ENCODE measurements at regions not wholly inside any gene's neighbourhood (a gene's known extent, or its start where the extent isn't known, plus 50 kb on each side); places are given as distances from the start of the nearest gene placed in this dataset.

DNA sequence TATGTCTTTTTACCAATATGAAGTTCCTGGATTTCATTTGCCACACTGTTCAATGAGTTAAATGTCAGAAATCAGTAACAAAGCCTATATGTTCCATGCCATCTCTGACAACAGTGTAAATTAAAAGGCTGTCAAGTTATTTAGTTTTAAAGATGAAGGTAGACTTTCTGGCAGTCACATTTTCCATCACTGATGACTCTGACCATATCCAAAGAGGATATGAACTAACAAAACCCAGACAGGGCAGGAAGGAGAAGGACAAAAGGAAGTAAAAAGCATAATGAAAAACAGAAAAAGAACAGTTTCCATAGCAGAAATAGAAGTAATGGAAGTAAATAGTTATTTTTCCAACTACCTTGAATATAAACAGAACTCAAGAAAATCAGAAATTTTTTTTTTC is 242.3 kb downstream of the UBE3D start:
- DNase-seq (ENCODE audit: low read depth, low spot score) (no peak), ATAC-seq (no peak)
- no peak for TF ChIP-seq JUND (IDR thresholded peaks at IDR 0.05)
- TF ChIP-seq, protein P1, sequence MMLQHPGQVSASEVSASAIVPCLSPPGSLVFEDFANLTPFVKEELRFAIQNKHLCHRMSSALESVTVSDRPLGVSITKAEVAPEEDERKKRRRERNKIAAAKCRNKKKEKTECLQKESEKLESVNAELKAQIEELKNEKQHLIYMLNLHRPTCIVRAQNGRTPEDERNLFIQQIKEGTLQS (IDR thresholded peaks at IDR 0.05), result no peak
- TF ChIP-seq RAD21 (IDR thresholded peaks at IDR 0.05; ENCODE audit: low read depth), result no peak
- no peak for TF ChIP-seq YY1 (IDR thresholded peaks at IDR 0.05; ENCODE audit: extremely low read depth, insufficient replicate concordance, low read depth, low read length)
- TF ChIP-seq SRF (IDR thresholded peaks at IDR 0.05; ENCODE audit: low read depth), result no peak
- TF ChIP-seq ELF1 (IDR thresholded peaks at IDR 0.05; ENCODE audit: borderline replicate concordance, low read depth), result no peak
- TF ChIP-seq CEBPB (IDR thresholded peaks at IDR 0.05; ENCODE audit: low read depth), result no peak
- TF ChIP-seq, protein P2, sequence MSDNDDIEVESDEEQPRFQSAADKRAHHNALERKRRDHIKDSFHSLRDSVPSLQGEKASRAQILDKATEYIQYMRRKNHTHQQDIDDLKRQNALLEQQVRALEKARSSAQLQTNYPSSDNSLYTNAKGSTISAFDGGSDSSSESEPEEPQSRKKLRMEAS (IDR thresholded peaks at IDR 0.05), result no peak
- TF ChIP-seq ZFX (IDR thresholded peaks at IDR 0.05), result no peak
- no peak for TF ChIP-seq SIN3A (IDR thresholded peaks at IDR 0.05; ENCODE audit: low read depth)
- no peak for TF ChIP-seq EZH2 (IDR thresholded peaks at IDR 0.05)
- TF ChIP-seq EGR1 (IDR thresholded peaks at IDR 0.05; ENCODE audit: low read depth), result no peak
- no peak for TF ChIP-seq CBX3 (IDR thresholded peaks at IDR 0.05; ENCODE audit: low read depth)
- POLR2A ChIA-PET, result no interaction called here
- intact Hi-C loops (cut with micrococcal nuclease), result no loop called here
- Histone ChIP-seq H3K9ac (ENCODE audit: low read length) (no peak overlapping the region), H3K27me3 (ENCODE audit: insufficient read depth, low read length) (no peaks in the 10 kb centered on the region), H4K20me1 (ENCODE audit: insufficient read depth) (no peaks in the 10 kb centered on the region), H3K4me3 (replicated peaks in 1 of 2; ENCODE audit: low read depth in 1 of 2, low read length in 2 of 2) (no peak overlapping the region), H3K36me3 (ENCODE audit: control insufficient read depth in 1 of 2, insufficient read depth in 2 of 2, low read length in 2 of 2) (no peaks in the 10 kb centered on the region), H3K27ac (ENCODE audit: low read depth, low read length) (no peak overlapping the region), H3K4me2 (ENCODE audit: low read length) (no peak overlapping the region), H2AFZ (ENCODE audit: low read depth, low read length, poor library complexity, severe bottlenecking) (no peak overlapping the region), H3K4me1 (ENCODE audit: control insufficient read depth in 1 of 2, insufficient read depth in 2 of 2, low read length in 2 of 2) (no peaks in the 10 kb centered on the region), H3K9me3 (ENCODE audit: control insufficient read depth in 1 of 2, insufficient read depth in 1 of 2, low read depth in 1 of 2, low read length in 2 of 2) (no peaks in the 10 kb centered on the region), H3K9me2 (ENCODE audit: insufficient read depth) (no peaks in the 10 kb centered on the region), H3K79me2 (ENCODE audit: insufficient read depth, low read length) (no peaks in the 10 kb centered on the region)
- CTCF ChIA-PET, result no interaction called here
- no TSS peak for BruUV-seq (replicated peaks)
- RAD21 ChIA-PET (ENCODE audit: low non-redundant PET in 1 of 2, low total read pairs in 2 of 2, uncharacterized antibody in 2 of 2, unreplicated experiment in 2 of 2), result no interaction called here

DNA sequence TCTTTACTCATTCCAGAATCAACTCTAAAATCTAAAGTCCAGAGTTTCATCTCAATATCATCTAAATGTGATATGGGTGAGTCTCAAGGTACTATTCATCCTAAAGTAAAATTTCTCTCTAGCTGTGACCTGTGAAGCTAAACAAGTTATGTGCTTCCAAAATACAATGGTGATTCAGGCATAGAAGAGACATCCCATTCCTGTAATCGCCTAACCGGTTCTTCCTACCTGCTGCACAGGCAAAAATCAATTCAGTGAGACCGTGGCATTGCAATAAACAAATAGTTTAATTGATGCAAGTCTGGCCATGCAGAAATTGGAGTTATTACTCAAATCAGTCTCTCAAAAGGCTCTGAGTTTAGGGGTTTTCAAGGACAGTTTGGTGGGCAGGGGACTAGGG is 232.8 kb downstream of the UBE3D start:
- no peak overlapping the region for H3K27ac ChIP-seq (ENCODE audit: low read depth, low read length)
- CTCF ChIA-PET, result no interaction called here
- no peaks in the 10 kb centered on the region for H3K79me2 ChIP-seq (ENCODE audit: insufficient read depth, low read length)
- H3K4me1 ChIP-seq (ENCODE audit: control insufficient read depth in 1 of 2, insufficient read depth in 2 of 2, low read length in 2 of 2), result no peaks in the 10 kb centered on the region
- H4K20me1 ChIP-seq (ENCODE audit: insufficient read depth), result no peaks in the 10 kb centered on the region
- no peaks in the 10 kb centered on the region for H3K27me3 ChIP-seq (ENCODE audit: insufficient read depth, low read length)
- ATAC-seq (no peak), DNase-seq (ENCODE audit: low read depth, low spot score) (no peak)
- H3K4me2 ChIP-seq (ENCODE audit: low read length), result no peak overlapping the region
- intact Hi-C loops (cut with micrococcal nuclease), result no loop called here
- POLR2A ChIA-PET, result no interaction called here
- RAD21 ChIA-PET (ENCODE audit: low non-redundant PET in 1 of 2, low total read pairs in 2 of 2, uncharacterized antibody in 2 of 2, unreplicated experiment in 2 of 2), result no interaction called here
- BruUV-seq (replicated peaks), result no TSS peak
- H3K9me2 ChIP-seq (ENCODE audit: insufficient read depth), result no peaks in the 10 kb centered on the region
- H3K9me3 ChIP-seq (ENCODE audit: control insufficient read depth in 1 of 2, insufficient read depth in 1 of 2, low read depth in 1 of 2, low read length in 2 of 2), result no peaks in the 10 kb centered on the region
- no peak overlapping the region for H3K4me3 ChIP-seq (replicated peaks in 1 of 2; ENCODE audit: low read depth in 1 of 2, low read length in 2 of 2)
- no peaks in the 10 kb centered on the region for H3K36me3 ChIP-seq (ENCODE audit: control insufficient read depth in 1 of 2, insufficient read depth in 2 of 2, low read length in 2 of 2)
- H3K9ac ChIP-seq (ENCODE audit: low read length), result no peak overlapping the region
- no peak overlapping the region for H2AFZ ChIP-seq (ENCODE audit: low read depth, low read length, poor library complexity, severe bottlenecking)
- TF ChIP-seq ZFX (IDR thresholded peaks at IDR 0.05) (no peak), POLR2A (IDR thresholded peaks at IDR 0.05; ENCODE audit: borderline replicate concordance, extremely low read depth, insufficient read depth, insufficient read length) (no peak), YY1 (IDR thresholded peaks at IDR 0.05; ENCODE audit: extremely low read depth, insufficient replicate concordance, low read depth, low read length) (no peak), ELF1 (IDR thresholded peaks at IDR 0.05; ENCODE audit: borderline replicate concordance, low read depth) (no peak), RAD21 (IDR thresholded peaks at IDR 0.05; ENCODE audit: low read depth) (no peak), CEBPB (IDR thresholded peaks at IDR 0.05; ENCODE audit: low read depth) (no peak), SIN3A (IDR thresholded peaks at IDR 0.05; ENCODE audit: low read depth) (no peak), CBX3 (IDR thresholded peaks at IDR 0.05; ENCODE audit: low read depth) (no peak), FOSL1 (IDR thresholded peaks at IDR 0.05; ENCODE audit: low read depth) (no peak)
- TF ChIP-seq, protein P2 (IDR thresholded peaks at IDR 0.05), result no peak
- TF ChIP-seq, protein P1 (IDR thresholded peaks at IDR 0.05), result no peak
- TF ChIP-seq, protein P3, sequence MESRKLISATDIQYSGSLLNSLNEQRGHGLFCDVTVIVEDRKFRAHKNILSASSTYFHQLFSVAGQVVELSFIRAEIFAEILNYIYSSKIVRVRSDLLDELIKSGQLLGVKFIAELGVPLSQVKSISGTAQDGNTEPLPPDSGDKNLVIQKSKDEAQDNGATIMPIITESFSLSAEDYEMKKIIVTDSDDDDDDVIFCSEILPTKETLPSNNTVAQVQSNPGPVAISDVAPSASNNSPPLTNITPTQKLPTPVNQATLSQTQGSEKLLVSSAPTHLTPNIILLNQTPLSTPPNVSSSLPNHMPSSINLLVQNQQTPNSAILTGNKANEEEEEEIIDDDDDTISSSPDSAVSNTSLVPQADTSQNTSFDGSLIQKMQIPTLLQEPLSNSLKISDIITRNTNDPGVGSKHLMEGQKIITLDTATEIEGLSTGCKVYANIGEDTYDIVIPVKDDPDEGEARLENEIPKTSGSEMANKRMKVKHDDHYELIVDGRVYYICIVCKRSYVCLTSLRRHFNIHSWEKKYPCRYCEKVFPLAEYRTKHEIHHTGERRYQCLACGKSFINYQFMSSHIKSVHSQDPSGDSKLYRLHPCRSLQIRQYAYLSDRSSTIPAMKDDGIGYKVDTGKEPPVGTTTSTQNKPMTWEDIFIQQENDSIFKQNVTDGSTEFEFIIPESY (IDR thresholded peaks at IDR 0.05; ENCODE audit: extremely low read depth, insufficient replicate concordance, low read length), result no peak
- TF ChIP-seq, protein P4, sequence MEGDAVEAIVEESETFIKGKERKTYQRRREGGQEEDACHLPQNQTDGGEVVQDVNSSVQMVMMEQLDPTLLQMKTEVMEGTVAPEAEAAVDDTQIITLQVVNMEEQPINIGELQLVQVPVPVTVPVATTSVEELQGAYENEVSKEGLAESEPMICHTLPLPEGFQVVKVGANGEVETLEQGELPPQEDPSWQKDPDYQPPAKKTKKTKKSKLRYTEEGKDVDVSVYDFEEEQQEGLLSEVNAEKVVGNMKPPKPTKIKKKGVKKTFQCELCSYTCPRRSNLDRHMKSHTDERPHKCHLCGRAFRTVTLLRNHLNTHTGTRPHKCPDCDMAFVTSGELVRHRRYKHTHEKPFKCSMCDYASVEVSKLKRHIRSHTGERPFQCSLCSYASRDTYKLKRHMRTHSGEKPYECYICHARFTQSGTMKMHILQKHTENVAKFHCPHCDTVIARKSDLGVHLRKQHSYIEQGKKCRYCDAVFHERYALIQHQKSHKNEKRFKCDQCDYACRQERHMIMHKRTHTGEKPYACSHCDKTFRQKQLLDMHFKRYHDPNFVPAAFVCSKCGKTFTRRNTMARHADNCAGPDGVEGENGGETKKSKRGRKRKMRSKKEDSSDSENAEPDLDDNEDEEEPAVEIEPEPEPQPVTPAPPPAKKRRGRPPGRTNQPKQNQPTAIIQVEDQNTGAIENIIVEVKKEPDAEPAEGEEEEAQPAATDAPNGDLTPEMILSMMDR (IDR thresholded peaks at IDR 0.05 in 2 of 3, conservative IDR thresholded peaks at IDR 0.05 in 1 of 3; ENCODE audit: borderline replicate concordance in 1 of 3, insufficient read depth in 1 of 3, low read depth in 2 of 3, low read length in 2 of 3), result no peak
